SK-N-DZ (cell line): ENCODE measurements at regions not wholly inside any gene's neighbourhood (a gene's known extent, or its start where the extent isn't known, plus 50 kb on each side); places are given as distances from the start of the nearest gene placed in this dataset.

Experiments used
- DNase-seq: peaks from one replicate; pipeline ENCODE4 v3.0.0-alpha.2; 2015; ENCODE audit warnings: low spot score

GRCh38 chr13:74794582-74794981, 660.4 kb upstream of the KLF12 start:
- DNase-seq: no peak

- DNase-seq: no peak
Observed at GRCh38 chr13:74794147-74794546, 659.9 kb upstream of the KLF12 start.

GRCh38 chr13:74784959-74785358, 650.8 kb upstream of the KLF12 start:
- DNase-seq: no peak

GRCh38 chr13:74778946-74779345, 644.7 kb upstream of the KLF12 start:
- no peak for DNase-seq

GRCh38 chr13:74778087-74778486, 643.9 kb upstream of the KLF12 start:
- DNase-seq: no peak

GRCh38 chr13:74774264-74774663, 640.1 kb upstream of the KLF12 start:
- no peak for DNase-seq

- no peak for DNase-seq
Observed at GRCh38 chr13:74773248-74773647, 639.0 kb upstream of the KLF12 start.

GRCh38 chr13:74771964-74772363, 637.8 kb upstream of the KLF12 start:
- no peak for DNase-seq

- DNase-seq: no peak
Observed at GRCh38 chr13:74770361-74770760, 636.2 kb upstream of the KLF12 start.

- DNase-seq: no peak
Observed at GRCh38 chr13:74769333-74769732, 635.1 kb upstream of the KLF12 start.

- DNase-seq: no peak
Observed at GRCh38 chr13:74768521-74769085, 634.4 kb upstream of the KLF12 start.

- no peak for DNase-seq
Observed at GRCh38 chr13:74767050-74767449, 632.8 kb upstream of the KLF12 start.

- DNase-seq: no peak
Observed at GRCh38 chr13:74765955-74766354, 631.8 kb upstream of the KLF12 start.

GRCh38 chr13:74761801-74762757, 627.9 kb upstream of the KLF12 start:
- DNase-seq: no peak

- DNase-seq: no peak
Observed at GRCh38 chr13:74758188-74758587, 624.0 kb upstream of the KLF12 start.

- DNase-seq: no peak
Observed at GRCh38 chr13:74755065-74755464, 620.9 kb upstream of the KLF12 start.

GRCh38 chr13:74751739-74752138, 617.5 kb upstream of the KLF12 start:
- peak; percentile 62 for DNase-seq

GRCh38 chr13:74747186-74747955, 613.2 kb upstream of the KLF12 start:
- DNase-seq: no peak

GRCh38 chr13:74743992-74744391, 609.8 kb upstream of the KLF12 start:
- DNase-seq: no peak

GRCh38 chr13:74741732-74742131, 607.5 kb upstream of the KLF12 start:
- no peak for DNase-seq

GRCh38 chr13:74732736-74733385, 598.7 kb upstream of the KLF12 start:
- no peak for DNase-seq

GRCh38 chr13:74731731-74732130, 597.5 kb upstream of the KLF12 start:
- no peak for DNase-seq
